HepG2 (cell line): ENCODE measurements at regions not wholly inside any gene's neighbourhood (a gene's known extent, or its start where the extent isn't known, plus 50 kb on each side); places are given as distances from the start of the nearest gene placed in this dataset.

Experiments used
- BCL6 ChIP-seq: IDR thresholded peaks from 2 replicates; pipeline ENCODE4 v1.6.1; 2016; ENCODE audit warnings: missing genetic modification reagents, missing compliant biosample characterization
- HIVEP1 ChIP-seq: sonication (generic); formaldehyde crosslinking; IDR thresholded peaks from 2 replicates; pipeline ENCODE4 v1.4.0; 2020; ENCODE audit warnings: mild to moderate bottlenecking, missing genetic modification reagents
- HOXA9 ChIP-seq: sonication (generic); formaldehyde crosslinking; IDR thresholded peaks from 2 replicates; pipeline ENCODE4 v1.8.1; 2022; ENCODE audit warnings: missing genetic modification reagents, mild to moderate bottlenecking, moderate library complexity, borderline replicate concordance
- KAT7 ChIP-seq: IDR thresholded peaks from 2 replicates; pipeline ENCODE4 v1.6.1; 2018; ENCODE audit warnings: borderline replicate concordance, missing compliant biosample characterization
- NFE2 ChIP-seq: sonication (generic); formaldehyde crosslinking; IDR thresholded peaks from 2 replicates; pipeline ENCODE4 v1.4.0; 2020; ENCODE audit warnings: missing genetic modification reagents
- NPAS2 ChIP-seq: sonication (generic); formaldehyde crosslinking; IDR thresholded peaks from 2 replicates; pipeline ENCODE4 v1.8.0; 2022; ENCODE audit warnings: mild to moderate bottlenecking, missing genetic modification reagents, borderline replicate concordance
- SP5 ChIP-seq: IDR thresholded peaks from 2 replicates; pipeline ENCODE4 v1.6.1; 2016; ENCODE audit warnings: low read depth, borderline replicate concordance
- SUZ12 ChIP-seq: fragments of 150-350 bp; IDR thresholded peaks from 2 replicates; pipeline ENCODE4 v1.6.1; 2014; ENCODE audit warnings: low read depth, low read length
- U2AF2 ChIP-seq: fragments of 200-400 bp; formaldehyde crosslinking; IDR thresholded peaks from 2 replicates; pipeline ENCODE4 v1.6.1; 2017; ENCODE audit warnings: low read depth, mild to moderate bottlenecking, low read length
- ZC3H4 ChIP-seq: sonication (generic); formaldehyde crosslinking; IDR thresholded peaks from 2 replicates; pipeline ENCODE4 v1.4.0; 2020; ENCODE audit warnings: missing genetic modification reagents, borderline replicate concordance
- ZFP1 ChIP-seq: IDR thresholded peaks from 2 replicates; pipeline ENCODE4 v1.6.1; 2016
- ZFP36L1 ChIP-seq: sonication (generic); formaldehyde crosslinking; IDR thresholded peaks from 2 replicates; pipeline ENCODE4 v1.8.0; 2022; ENCODE audit warnings: mild to moderate bottlenecking, missing genetic modification reagents, moderate library complexity
- ZNF34 ChIP-seq: sonication (generic); formaldehyde crosslinking; IDR thresholded peaks from 2 replicates; pipeline ENCODE4 v1.4.0; 2020; ENCODE audit warnings: mild to moderate bottlenecking, missing genetic modification reagents, borderline replicate concordance
- ZNF446 ChIP-seq: sonication (generic); formaldehyde crosslinking; IDR thresholded peaks from 2 replicates; pipeline ENCODE4 v1.5.0; 2020; ENCODE audit warnings: mild to moderate bottlenecking, missing genetic modification reagents
- ZNF782 ChIP-seq: sonication (generic); formaldehyde crosslinking; IDR thresholded peaks from 2 replicates; pipeline ENCODE4 v1.4.0; 2020; ENCODE audit warnings: missing genetic modification reagents, mild to moderate bottlenecking, borderline replicate concordance
- TF ChIP-seq, protein P1 (sequence below): sonication (generic); formaldehyde crosslinking; IDR thresholded peaks from 2 replicates; pipeline ENCODE4 v1.5.0; 2020; ENCODE audit warnings: missing genetic modification reagents
- TF ChIP-seq, protein P2 (sequence below): sonication (generic); formaldehyde crosslinking; IDR thresholded peaks from 2 replicates; pipeline ENCODE4 v1.5.0; 2020; ENCODE audit warnings: missing genetic modification reagents, mild to moderate bottlenecking, borderline replicate concordance
- TF ChIP-seq, protein P3 (sequence below): IDR thresholded peaks from 2 replicates; pipeline ENCODE4 v1.6.1; 2012; ENCODE audit warnings: inconsistent platforms
- TF ChIP-seq, protein P4 (sequence below): sonication (generic); formaldehyde crosslinking; IDR thresholded peaks from 2 replicates; pipeline ENCODE4 v1.8.0; 2022; ENCODE audit warnings: mild to moderate bottlenecking, missing genetic modification reagents; ENCODE audit not compliant: insufficient replicate concordance
- TF ChIP-seq, protein P5 (sequence below): sonication (generic); formaldehyde crosslinking; IDR thresholded peaks from 2 replicates; pipeline ENCODE4 v1.9.0; 2021; ENCODE audit warnings: missing genetic modification reagents, mild to moderate bottlenecking, borderline replicate concordance
- TF ChIP-seq, protein P6 (sequence below): sonication (generic); formaldehyde crosslinking; IDR thresholded peaks from 2 replicates; pipeline ENCODE4 v1.5.0; 2020; ENCODE audit warnings: mild to moderate bottlenecking, missing genetic modification reagents, borderline replicate concordance

DNA sequence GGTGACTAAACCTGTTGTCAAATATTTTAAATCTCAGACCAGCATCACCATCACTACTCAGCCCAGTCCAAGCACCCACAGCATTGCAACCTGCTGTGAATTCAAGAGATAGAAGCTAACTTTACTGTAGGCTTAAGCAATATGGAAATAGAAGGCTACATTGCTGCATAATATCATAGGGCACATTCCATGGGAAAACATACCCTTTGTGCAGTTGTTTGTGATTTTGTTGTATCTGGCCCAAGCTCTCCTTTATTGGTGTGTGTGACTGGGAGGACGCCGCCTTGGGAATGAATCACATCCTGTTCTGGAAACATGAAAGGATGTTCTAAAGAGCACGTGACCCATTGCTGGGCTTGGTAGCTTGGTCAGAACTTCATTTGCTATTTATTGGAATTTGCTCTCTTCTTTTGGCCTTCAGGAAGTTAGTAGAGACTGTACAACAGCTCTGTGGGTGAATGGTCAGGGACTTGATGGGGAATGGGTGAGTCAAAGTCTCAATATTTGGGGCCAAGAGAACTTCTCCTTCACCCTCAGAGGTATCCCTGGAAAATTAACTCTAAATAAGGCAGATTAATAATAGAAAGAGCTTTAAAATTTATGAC is 106.8 kb upstream of the SERPINE2 start (continued):
- TF ChIP-seq, protein P1, sequence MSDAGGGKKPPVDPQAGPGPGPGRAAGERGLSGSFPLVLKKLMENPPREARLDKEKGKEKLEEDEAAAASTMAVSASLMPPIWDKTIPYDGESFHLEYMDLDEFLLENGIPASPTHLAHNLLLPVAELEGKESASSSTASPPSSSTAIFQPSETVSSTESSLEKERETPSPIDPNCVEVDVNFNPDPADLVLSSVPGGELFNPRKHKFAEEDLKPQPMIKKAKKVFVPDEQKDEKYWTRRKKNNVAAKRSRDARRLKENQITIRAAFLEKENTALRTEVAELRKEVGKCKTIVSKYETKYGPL (CRISPR knock-in tag), result no peak
- no peak for TF ChIP-seq U2AF2
- TF ChIP-seq ZFP1 (CRISPR knock-in tag), result no peak
- TF ChIP-seq SUZ12, result no peak
- TF ChIP-seq ZC3H4, result no peak
- no peak for TF ChIP-seq HIVEP1
- 0 out of 2 replicates have a peak, but pooled peaks have one; percentile 7 for TF ChIP-seq BCL6 (CRISPR knock-in tag)
- TF ChIP-seq NPAS2 (CRISPR knock-in tag), result no peak
- TF ChIP-seq, protein P2, sequence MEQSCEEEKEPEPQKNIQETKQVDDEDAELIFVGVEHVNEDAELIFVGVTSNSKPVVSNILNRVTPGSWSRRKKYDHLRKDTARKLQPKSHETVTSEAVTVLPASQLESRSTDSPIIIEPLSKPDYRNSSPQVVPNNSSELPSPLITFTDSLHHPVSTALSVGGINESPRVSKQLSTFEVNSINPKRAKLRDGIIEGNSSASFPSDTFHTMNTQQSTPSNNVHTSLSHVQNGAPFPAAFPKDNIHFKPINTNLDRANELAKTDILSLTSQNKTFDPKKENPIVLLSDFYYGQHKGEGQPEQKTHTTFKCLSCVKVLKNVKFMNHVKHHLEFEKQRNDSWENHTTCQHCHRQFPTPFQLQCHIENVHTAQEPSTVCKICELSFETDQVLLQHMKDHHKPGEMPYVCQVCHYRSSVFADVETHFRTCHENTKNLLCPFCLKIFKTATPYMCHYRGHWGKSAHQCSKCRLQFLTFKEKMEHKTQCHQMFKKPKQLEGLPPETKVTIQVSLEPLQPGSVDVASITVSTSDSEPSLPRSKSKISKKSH, result no peak
- peak; percentile 59; the same call in 1 of the 2 replicates for TF ChIP-seq KAT7 (CRISPR knock-in tag)
- TF ChIP-seq, protein P3, sequence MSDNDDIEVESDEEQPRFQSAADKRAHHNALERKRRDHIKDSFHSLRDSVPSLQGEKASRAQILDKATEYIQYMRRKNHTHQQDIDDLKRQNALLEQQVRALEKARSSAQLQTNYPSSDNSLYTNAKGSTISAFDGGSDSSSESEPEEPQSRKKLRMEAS, result peak; percentile 77
- TF ChIP-seq ZNF34 (CRISPR knock-in tag), result 0 out of 2 replicates have a peak, but pooled peaks have one; percentile 79
- TF ChIP-seq ZNF782 (CRISPR knock-in tag), result no peak
- TF ChIP-seq SP5, result peak; percentile 78
- no peak for TF ChIP-seq HOXA9 (CRISPR knock-in tag)
- TF ChIP-seq, protein P4, sequence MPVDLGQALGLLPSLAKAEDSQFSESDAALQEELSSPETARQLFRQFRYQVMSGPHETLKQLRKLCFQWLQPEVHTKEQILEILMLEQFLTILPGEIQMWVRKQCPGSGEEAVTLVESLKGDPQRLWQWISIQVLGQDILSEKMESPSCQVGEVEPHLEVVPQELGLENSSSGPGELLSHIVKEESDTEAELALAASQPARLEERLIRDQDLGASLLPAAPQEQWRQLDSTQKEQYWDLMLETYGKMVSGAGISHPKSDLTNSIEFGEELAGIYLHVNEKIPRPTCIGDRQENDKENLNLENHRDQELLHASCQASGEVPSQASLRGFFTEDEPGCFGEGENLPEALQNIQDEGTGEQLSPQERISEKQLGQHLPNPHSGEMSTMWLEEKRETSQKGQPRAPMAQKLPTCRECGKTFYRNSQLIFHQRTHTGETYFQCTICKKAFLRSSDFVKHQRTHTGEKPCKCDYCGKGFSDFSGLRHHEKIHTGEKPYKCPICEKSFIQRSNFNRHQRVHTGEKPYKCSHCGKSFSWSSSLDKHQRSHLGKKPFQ (CRISPR knock-in tag), result peak; percentile 69
- no peak for TF ChIP-seq NFE2 (CRISPR knock-in tag)
- TF ChIP-seq ZNF446 (CRISPR knock-in tag), result no peak
- TF ChIP-seq, protein P5, sequence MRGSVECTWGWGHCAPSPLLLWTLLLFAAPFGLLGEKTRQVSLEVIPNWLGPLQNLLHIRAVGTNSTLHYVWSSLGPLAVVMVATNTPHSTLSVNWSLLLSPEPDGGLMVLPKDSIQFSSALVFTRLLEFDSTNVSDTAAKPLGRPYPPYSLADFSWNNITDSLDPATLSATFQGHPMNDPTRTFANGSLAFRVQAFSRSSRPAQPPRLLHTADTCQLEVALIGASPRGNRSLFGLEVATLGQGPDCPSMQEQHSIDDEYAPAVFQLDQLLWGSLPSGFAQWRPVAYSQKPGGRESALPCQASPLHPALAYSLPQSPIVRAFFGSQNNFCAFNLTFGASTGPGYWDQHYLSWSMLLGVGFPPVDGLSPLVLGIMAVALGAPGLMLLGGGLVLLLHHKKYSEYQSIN (CRISPR knock-in tag), result no peak
- no peak for TF ChIP-seq ZFP36L1 (CRISPR knock-in tag)
- TF ChIP-seq, protein P6, sequence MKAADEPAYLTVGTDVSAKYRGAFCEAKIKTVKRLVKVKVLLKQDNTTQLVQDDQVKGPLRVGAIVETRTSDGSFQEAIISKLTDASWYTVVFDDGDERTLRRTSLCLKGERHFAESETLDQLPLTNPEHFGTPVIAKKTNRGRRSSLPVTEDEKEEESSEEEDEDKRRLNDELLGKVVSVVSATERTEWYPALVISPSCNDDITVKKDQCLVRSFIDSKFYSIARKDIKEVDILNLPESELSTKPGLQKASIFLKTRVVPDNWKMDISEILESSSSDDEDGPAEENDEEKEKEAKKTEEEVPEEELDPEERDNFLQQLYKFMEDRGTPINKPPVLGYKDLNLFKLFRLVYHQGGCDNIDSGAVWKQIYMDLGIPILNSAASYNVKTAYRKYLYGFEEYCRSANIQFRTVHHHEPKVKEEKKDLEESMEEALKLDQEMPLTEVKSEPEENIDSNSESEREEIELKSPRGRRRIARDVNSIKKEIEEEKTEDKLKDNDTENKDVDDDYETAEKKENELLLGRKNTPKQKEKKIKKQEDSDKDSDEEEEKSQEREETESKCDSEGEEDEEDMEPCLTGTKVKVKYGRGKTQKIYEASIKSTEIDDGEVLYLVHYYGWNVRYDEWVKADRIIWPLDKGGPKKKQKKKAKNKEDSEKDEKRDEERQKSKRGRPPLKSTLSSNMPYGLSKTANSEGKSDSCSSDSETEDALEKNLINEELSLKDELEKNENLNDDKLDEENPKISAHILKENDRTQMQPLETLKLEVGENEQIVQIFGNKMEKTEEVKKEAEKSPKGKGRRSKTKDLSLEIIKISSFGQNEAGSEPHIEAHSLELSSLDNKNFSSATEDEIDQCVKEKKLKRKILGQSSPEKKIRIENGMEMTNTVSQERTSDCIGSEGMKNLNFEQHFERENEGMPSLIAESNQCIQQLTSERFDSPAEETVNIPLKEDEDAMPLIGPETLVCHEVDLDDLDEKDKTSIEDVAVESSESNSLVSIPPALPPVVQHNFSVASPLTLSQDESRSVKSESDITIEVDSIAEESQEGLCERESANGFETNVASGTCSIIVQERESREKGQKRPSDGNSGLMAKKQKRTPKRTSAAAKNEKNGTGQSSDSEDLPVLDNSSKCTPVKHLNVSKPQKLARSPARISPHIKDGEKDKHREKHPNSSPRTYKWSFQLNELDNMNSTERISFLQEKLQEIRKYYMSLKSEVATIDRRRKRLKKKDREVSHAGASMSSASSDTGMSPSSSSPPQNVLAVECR (CRISPR knock-in tag), result no peak
